Activated T-cell treated with anti-CD3 and anti-CD28 coated beads for 48 hours (primary cell): ENCODE measurements at regions not wholly inside any gene's neighbourhood (a gene's known extent, or its start where the extent isn't known, plus 50 kb on each side); places are given as distances from the start of the nearest gene placed in this dataset.
"Not testable (repeated sequence)": the region's sequence is repeated elsewhere in the genome, so short reads cannot be mapped to it uniquely, and the experiment has no call there.

Source experiments
- DNase-seq: peaks from one replicate; pipeline ENCODE4 v3.0.0-alpha.2; 2020; ENCODE audit warnings: low read depth

DNA sequence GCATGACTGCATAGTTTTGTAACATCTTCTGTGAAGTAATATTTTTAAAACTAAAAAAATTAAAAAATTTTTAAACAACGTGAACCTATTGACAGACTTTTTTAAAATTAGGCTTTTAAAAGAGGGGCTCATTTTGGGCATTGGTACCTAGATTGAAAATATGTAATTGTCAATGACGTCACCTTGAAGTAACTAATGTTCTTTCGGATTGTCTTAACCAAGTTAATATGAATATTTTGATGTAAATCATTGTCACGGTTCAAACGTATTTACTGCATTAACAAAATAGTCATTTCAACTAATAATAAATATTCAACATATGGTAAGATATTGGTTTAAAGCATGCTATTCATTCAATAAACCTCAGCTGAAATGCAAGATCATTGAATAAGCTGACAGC, 719.8 kb downstream of the ANKRD7 start:
- no peak for DNase-seq

DNA sequence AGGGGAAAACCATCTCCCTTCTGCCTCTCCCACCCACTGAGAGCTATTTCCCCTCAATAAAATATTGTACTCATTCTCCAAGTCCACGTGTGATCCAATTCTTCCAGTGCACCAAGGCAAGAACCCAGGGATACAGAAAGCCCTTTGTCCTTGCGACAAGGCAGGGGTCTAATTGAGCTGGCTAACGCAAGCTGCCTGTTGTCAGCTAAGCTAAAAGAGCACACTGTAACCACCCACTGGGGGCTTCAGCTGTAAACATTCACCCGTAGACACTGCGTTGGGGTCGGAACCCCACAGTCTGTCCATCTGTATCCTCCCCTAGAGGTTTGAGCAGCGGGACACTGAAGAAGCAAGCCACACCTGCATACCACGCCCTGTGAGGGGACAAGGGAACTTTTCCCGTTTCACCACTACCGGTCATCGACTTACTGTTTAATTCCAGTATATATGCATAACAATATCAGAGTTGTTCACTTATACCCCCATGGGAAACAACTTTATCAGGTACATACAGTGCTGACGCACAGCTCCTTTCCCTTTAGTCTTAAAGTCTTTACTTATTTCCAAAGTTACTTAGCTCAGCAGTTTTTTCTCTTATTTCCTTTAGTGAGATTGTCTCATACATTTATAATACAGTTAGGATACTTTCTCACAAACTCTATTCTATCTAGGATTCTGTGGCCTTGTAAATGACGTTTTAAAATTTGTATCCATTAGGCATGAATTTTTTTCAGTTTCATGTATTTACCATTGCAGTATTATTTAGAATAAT, 721.6 kb downstream of the ANKRD7 start:
- DNase-seq = no peak

DNA sequence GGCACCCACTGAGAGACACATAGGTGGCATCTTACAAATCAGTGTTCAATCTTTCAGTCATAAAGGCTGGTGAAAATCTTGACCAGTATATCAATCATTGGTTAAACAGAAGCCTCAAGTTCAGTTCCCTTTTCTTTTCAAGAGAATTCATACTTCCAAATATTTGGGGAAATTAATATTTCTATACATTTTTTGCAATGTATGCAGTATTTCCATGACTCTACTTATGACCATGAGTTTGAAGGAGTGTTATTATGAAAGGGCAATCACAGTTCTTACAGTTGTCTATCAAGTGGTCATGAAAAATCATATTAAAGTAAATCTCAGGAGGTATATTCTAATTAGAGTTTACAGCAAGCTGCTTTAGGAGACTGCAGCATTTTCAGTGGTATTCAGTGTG, 724.0 kb downstream of the ANKRD7 start:
- no peak for DNase-seq

DNA sequence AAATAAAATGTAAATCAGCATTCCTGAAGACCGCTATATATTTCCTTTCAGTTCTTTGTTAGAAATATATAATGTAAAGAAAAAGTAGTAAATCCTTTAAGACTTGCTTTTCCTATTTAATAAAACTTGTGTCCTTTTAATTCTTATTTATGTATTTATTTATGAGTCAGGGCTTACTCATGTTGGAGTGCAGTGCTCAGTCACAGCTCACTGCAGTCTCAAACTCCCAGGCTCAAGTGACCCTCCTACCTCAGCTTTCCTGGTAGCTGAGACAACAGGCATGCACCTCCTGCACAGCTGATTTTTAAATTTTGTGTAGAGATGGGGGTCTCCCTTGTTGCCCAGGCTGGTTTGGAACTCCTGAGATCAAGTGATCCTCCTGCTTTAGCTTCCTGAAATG, 724.5 kb downstream of the ANKRD7 start:
- no peak for DNase-seq

DNA sequence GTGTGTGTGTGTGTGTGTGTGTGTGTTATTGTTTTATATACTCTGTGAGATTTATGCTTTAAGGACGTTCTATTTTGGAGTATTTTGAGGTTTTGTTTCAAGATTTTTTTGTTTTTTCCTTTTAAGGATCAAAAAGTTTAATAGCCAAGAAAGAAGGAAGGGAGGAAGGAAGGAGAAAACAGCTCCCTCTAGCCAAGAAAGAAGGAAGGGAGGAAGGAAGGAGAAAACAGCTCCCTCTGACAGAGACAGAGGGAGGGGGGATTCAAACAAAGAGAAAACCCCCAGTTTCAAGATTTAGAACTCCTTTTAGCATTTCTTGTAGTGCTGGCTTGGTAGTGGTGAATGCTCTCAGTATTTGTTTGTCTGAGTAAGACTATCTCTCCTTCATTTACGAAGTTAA, 731.8 kb downstream of the ANKRD7 start:
- not testable (repeated sequence) for DNase-seq

DNA sequence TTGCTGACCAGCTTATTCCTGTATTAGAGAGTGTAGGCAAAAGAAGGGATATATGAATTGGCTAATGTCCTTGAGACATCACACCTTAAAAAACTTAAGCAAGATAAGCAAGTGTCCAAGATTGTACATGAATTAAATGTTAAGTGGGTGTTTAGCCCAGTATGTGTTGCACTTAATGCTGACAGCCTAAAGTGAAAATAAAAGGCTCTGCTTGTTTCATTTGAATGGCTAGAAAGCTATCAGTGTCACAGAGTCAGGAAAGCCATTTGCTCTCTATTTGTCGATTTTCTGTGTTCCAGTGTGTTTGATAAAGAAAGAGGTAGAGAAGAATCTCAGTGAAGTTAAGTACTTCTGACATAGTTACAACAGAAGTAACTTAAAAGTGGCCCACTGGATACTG, 744.9 kb downstream of the ANKRD7 start:
- DNase-seq = no peak

DNA sequence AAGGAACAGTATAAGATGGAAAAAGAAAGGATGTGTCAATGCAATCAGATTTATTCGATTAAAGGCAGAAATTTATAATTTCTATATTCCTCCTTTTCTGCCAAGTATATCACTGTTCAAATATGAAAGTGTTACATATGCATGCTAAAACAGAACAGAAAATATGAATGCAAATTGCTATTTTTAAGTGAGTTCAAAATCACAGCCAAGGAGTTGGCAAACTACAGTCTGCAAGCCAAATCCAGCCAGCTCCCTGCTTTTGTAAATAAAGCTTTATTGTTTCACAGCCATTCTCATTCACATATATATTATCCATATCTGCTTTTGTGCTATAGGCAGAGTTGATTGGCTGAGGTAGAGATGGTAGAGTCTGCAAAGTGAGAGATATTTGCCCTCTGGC, 747.2 kb downstream of the ANKRD7 start:
- no peak for DNase-seq

DNA sequence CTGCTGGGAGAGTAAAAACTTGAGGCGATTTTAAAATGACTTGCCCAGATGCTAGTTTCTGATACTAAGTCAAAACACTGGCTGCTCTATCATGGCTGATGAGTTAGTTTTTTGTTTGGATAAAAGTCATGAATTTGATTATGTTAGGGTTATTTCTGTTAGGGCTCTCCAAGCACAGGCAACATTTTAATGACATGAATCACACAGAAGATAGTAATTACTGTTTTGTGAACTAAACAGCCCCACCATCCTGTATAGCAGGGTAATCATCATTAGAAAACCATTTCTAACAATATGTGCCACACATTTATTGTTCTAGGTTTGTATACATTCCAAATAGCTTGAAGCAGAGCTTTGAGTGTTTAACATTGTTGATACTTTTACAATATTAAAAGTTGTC, 750.3 kb downstream of the ANKRD7 start:
- DNase-seq = no peak

DNA sequence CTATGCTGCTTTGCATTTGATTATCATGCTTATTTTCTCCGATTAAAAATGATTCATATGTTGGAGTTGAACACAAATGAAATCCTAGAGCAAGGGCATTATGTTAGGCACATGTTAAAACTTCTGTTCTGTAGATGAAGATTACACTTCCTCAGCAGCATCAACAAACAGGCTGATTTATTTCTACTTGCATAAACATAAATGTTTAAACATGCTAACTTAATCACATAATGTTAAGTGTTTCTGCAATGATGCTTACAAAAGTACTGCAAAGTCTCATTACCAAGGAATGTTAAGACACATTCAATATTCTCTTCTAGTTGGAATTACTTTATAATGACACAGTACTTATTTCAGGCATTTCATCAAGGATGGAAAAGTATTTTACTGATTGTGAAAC, 770.8 kb downstream of the ANKRD7 start:
- DNase-seq = no peak

DNA sequence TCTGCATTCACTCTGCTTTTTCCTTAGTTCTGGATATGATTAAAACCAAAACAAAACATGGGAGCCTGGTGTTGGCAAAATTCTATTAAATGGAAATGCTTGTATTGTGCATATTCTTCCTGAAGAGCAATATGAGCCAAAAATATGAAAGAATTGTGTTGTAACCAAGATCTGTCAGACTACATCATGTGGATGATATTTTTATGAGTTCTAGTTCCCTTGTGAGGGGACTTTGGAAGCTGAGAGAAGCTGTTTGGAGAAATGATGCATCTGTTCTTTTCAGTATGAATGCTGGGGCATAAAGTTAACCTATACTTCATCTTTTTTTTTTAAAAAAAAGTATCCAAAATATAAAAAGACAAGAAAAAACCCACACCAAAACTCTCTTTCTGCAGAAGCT, 782.7 kb downstream of the ANKRD7 start:
- DNase-seq = no peak

DNA sequence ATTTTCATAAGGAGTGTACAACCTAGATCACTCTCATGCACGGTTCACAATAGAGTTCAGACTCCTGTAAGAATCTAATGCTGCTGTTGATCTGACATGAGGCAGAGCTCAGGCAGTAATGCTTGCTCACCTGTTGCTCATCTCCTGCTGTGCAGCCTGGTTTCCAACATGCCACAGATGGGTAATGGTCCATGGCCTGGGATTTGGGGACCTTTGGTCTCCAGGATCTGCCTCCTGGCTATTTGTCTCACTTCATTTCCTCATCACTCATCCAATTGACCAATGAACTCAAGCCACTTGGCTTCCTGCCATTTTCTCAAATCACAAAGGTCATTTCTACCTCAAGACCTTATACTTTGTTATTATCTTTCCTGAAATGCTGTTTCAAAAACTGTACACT, 786.1 kb downstream of the ANKRD7 start:
- DNase-seq = no peak

DNA sequence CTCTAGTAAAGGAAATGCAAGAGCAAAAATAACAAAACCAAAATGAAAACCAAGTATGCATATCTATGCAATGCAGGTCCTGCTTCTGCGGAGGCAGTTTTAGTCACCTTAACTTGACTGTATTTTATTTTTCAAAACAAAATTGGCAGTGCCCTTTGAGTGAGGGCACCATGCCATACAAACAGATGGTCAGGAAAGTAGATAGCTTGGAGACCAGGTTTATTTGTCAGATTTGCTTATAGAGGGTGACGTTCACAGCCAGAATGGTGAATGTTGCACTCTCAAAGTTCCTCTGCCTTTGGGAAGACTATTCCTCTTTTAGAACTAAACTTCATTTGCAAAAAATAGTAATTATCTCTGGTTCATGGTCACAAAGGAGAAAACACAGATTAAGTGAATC, 801.9 kb downstream of the ANKRD7 start:
- DNase-seq = no peak

DNA sequence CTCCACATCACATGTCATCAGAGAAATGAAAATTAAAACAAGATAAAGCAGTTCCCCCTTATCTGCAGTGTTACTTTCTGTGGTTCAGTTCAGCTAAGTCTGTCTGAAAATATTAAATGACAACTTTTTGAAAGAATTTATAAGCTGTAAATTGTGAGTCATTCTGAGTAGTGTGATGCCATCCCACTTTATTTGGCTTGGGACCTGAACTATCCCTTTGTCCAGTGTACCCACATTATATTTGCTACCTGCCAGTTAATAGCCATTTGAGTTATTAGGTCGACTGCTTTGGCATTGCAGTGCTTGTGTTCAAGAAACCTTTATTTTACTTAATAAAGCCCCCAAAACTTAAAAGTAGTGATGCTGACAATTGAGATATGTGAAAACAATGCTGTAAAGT, 804.2 kb downstream of the ANKRD7 start:
- DNase-seq = no peak

DNA sequence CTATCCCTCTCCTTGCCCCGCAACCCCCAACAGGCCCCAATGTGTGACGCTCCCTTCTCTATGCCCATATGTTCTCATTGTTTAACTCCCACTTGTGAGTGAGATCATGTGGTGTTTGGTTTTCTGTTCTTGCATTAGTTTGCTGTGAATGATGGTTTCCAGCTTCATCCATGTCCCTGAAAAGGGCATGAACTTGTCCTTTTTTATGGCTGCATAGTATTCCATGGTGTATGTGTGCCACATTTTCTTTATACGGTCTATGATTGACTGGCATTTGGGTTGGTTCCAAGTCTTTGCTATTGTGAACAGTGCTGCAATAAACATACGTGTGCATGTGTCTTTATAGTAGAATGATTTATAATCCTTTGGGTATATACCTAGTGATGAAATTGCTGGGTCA, 807.6 kb downstream of the ANKRD7 start:
- DNase-seq = not testable (repeated sequence)

DNA sequence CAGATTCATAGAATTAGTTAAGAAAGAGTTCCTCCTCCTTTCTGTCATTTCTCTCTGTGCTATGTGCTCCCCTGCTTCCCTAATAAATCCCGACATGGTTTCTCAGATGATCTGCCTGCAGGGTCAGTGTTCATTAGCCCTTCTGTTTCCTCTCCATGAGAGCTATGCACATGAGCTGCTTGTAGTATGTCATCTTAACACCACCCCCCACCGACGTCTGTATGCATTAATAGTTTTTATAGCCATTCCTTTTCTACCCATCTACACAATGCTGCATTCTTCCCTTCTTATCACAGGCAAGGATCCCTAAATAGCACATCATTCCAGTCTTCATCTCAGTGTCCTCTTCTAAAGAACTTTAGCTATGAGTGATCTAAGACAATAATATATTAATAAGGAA, 809.1 kb downstream of the ANKRD7 start:
- DNase-seq = no peak

DNA sequence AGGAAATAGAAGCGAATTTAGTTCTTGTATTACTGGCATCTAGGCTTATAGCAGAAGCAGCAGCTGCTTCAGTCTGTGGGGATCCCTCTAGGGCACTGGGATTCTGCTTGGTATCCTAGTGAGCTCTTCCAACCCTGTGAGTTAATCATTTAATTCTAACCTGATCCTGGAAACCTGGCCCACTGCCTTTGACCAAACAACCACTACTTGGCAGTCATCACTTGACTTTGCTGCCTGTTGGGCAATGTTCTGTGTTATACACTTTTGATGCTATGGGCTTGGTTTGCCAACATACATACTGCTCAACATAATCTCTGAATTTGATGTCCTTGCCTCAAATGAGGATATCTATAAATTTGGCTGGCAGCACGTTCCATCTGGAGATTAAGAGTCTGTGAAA, 813.4 kb downstream of the ANKRD7 start:
- no peak for DNase-seq

DNA sequence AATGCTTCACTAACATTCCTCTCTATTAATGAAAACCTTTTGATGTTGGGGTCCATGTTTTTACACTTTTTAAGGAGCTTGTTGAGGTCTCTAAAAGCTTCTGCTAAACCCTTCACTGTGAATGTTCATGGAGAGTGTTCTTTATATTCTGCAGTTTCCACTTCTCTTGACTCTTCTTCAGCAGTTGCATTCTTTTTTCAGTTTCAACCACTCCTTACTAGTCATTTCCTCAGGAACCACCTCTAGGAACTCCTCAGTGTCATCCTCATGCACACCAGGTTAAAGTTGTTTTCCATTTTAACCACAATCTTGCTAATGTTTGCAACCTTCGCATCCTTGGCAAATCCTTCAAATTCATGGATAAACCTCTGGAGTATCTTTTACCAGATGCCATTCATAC, 821.6 kb downstream of the ANKRD7 start:
- DNase-seq = no peak

DNA sequence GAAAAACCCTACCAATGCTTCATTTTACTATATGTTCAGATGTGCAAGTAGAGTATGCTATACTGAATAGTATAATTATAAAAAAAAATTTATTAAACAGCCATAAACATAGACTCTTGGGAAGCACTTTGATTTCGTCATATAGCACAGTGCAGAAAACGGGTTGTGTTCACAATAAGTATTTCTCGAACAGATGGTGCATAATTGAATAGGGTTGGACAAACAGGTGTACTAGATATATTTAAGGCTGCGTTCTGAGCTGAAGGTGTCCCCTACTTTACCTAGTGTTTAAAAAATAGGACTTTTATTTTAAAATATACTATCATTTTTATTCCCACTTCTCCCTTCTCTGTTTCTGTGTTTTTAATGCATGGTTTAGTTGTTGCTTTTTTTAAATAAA, 841.5 kb downstream of the ANKRD7 start:
- no peak for DNase-seq

DNA sequence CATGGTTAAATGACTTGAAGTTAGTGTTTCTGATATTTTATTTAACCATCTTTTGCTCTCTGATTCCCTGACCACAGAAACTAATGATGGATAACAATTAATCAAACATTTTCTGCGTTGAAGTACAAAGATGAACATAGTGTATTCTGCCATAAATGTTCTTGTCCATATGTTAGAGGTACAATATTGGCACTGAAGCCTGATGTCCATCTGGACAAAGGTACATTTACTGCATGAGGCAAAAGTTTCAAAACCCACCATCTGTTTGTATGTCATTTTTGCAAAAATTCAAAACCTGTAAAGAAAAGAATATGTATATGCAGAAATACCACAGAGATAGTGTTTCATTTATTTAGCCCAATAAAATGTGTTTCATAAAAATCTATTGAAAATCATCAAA, 861.5 kb downstream of the ANKRD7 start:
- DNase-seq = no peak

DNA sequence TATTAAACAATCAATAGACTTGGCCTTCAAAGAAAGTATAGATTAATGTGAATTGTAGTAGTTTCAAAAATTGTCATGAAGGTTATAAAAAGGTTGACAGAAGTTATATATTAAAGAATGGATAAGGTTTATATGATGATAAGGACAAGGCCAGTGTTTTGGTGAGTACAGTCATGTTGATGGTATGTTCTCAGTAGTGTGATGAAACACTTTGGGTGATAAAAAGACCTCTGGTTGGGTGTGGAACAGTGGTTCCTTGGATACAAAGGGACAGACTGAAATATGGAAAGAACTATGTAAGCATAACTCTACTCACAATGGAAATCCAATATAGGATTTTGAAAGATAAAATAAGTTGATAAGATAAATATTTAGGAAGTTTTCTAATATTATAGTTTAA, 866.3 kb downstream of the ANKRD7 start:
- DNase-seq = no peak

DNA sequence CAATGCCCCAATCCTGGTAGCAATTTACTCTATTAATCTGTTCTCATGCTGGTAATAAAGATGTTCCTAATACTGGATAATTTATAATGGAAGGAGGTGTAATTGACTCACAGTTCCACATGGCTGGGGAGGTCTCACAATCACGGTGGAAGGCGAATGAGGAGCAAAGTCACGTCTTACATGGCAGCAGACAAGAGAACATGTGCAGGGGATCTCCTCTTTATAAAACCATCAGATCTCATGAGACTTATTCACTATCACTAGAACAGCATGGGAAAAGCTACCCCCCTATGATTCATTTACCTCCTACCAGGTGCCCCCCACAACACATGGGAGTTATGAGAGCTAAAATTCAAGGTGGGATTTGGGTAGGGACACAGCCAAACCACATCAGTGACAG, 872.2 kb downstream of the ANKRD7 start:
- DNase-seq = no peak

DNA sequence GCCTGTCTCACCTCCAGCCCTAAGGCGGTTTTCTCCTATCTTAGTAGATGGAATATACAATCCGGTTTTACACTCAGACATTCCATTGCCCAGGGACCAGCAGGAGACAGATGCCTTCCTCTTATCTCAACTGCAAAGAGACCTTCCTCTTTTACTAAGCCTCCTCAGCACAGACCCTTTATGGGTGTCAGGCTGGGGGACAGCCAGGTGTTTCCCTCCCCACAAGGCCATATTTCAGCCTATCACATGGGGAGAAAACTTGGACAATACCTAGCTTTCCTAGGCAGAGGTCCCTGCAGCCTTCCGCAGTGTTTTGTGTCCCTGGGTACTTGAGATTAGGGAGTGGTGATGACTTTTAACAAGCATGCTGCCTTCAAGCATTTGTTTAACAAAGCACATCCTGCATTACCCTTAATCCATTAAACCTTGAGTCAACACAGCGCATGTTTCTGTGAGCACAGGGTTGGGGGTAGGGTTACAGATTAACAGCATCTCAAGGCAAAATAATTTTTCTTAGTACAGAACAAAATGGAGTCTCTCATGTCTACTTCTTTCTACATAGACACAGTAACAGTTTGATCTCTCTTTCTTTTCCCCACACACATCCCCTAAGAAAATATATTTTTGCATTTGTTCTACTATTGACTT, 876.2 kb downstream of the ANKRD7 start:
- not testable (repeated sequence) for DNase-seq

DNA sequence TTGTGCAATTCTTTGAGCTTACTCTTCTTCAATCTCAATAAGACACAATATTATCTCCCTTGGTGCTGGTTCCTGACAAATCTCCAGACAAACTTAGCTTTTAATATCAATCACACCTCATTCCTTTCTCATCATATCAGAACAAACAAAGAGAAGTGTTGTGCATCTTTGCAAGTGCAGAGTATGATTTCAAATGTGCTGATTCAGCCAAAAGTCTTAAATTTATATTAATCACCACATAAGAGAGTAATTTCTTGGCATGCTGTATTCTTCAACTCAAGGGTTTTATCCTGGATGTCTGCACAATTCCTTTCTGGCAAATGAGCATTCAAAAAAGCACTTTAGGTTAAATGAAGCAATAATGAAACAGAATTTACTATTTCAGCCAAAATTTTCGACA, 877.8 kb downstream of the ANKRD7 start:
- DNase-seq = no peak

DNA sequence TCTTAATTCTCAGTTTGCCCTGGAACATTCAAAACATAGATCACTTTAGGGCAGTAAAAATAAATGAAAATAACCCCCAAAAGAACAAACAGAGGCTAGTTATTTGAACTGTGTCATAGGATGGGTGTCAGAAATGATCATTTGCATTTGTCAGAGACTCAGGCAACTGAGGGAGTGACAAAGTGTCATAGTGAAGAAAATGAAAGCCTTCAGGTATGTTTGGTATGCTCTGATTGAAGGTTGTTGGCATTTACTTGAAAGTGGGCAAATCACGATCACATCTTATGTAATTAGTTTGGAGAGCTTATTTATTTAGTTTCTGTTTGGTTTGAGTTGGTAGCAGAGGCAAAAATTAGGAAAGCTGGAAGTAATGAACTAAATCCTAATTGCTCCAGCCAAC, 880.9 kb downstream of the ANKRD7 start:
- DNase-seq = no peak
